HEK293 (cell line): ENCODE measurements at regions not wholly inside any gene's neighbourhood (a gene's known extent, or its start where the extent isn't known, plus 50 kb on each side); places are given as distances from the start of the nearest gene placed in this dataset.

Experiments used
- ZNF335 ChIP-seq: fragments of 450-650 bp; formaldehyde crosslinking; conservative IDR thresholded peaks from 2 replicates; pipeline ENCODE4 v1.5.1; 2016; ENCODE audit warnings: missing biosample characterization, missing genetic modification characterization
- ZNF521 ChIP-seq: fragments of 450-650 bp; formaldehyde crosslinking; IDR thresholded peaks from 2 replicates; pipeline ENCODE4 v1.5.1; 2017; ENCODE audit warnings: missing biosample characterization, mild to moderate bottlenecking, missing genetic modification characterization
- ZNF792 ChIP-seq: fragments of 450-650 bp; formaldehyde crosslinking; IDR thresholded peaks from 2 replicates; pipeline ENCODE4 v1.5.1; 2016; ENCODE audit warnings: missing biosample characterization, missing genetic modification characterization
- TF ChIP-seq, protein P1 (sequence below): fragments of 450-650 bp; formaldehyde crosslinking; IDR thresholded peaks from 2 replicates; pipeline ENCODE4 v1.5.1; 2016; ENCODE audit warnings: missing biosample characterization, missing genetic modification characterization
- TF ChIP-seq, protein P2 (sequence below): fragments of 450-650 bp; formaldehyde crosslinking; IDR thresholded peaks from 2 replicates; pipeline ENCODE4 v1.5.1; 2016; ENCODE audit warnings: missing biosample characterization, missing genetic modification characterization

DNA sequence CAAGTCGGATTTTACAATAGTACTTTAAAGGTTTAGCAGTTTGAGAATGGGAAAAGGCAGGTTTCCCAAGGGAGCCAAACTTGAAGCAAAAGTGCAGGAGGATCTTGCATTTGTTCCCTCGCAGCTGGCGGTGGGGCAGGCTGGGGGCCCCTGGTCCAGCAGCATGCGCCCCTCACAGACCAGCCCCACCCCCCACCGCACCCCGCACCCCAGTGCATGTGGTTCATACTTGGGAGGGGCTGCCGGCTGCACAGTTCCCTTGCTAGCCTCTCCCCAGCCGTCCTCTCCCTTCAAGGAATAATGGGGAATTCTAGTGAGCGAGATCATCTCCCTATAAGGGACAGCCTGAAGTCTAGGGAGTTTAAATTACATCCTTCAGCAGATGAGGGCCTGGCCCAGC lies 273.1 kb upstream of the IRX2 start:
- TF ChIP-seq ZNF521 (tag by site-specific recombination) (no peak), ZNF792 (no peak), ZNF335 (tag by site-specific recombination) (no peak)
- TF ChIP-seq, protein P1, sequence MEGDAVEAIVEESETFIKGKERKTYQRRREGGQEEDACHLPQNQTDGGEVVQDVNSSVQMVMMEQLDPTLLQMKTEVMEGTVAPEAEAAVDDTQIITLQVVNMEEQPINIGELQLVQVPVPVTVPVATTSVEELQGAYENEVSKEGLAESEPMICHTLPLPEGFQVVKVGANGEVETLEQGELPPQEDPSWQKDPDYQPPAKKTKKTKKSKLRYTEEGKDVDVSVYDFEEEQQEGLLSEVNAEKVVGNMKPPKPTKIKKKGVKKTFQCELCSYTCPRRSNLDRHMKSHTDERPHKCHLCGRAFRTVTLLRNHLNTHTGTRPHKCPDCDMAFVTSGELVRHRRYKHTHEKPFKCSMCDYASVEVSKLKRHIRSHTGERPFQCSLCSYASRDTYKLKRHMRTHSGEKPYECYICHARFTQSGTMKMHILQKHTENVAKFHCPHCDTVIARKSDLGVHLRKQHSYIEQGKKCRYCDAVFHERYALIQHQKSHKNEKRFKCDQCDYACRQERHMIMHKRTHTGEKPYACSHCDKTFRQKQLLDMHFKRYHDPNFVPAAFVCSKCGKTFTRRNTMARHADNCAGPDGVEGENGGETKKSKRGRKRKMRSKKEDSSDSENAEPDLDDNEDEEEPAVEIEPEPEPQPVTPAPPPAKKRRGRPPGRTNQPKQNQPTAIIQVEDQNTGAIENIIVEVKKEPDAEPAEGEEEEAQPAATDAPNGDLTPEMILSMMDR (tag by site-specific recombination), result no peak
- TF ChIP-seq, protein P2, sequence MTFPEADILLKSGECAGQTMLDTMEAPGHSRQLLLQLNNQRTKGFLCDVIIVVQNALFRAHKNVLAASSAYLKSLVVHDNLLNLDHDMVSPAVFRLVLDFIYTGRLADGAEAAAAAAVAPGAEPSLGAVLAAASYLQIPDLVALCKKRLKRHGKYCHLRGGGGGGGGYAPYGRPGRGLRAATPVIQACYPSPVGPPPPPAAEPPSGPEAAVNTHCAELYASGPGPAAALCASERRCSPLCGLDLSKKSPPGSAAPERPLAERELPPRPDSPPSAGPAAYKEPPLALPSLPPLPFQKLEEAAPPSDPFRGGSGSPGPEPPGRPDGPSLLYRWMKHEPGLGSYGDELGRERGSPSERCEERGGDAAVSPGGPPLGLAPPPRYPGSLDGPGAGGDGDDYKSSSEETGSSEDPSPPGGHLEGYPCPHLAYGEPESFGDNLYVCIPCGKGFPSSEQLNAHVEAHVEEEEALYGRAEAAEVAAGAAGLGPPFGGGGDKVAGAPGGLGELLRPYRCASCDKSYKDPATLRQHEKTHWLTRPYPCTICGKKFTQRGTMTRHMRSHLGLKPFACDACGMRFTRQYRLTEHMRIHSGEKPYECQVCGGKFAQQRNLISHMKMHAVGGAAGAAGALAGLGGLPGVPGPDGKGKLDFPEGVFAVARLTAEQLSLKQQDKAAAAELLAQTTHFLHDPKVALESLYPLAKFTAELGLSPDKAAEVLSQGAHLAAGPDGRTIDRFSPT (tag by site-specific recombination), result no peak
